ENCODE measurements at regions not wholly inside any gene's neighbourhood (a gene's known extent, or its start where the extent isn't known, plus 50 kb on each side); places are given as distances from the start of the nearest gene placed in this dataset.

DNA sequence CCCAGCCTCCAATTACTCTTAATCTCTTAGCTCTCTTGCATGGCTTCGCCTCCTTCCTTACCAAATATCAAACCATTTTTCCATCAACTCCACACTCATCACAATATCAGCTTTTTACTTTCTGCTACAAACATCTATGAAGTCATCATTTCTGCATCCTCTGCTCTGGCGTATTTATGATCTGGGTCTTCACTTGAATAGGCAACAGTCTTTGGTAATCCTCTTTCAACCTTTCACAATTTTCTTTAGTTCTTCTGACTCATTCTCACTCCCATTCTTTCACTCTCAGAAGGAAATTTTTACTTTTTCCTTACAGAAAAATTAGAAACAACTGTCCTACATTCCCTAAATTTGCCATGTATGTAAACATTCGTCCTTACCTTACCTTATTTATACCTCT lies 522.4 kb downstream of the HDGFL1 start:
- no peaks in the 10 kb centered on the region for H3K36me3 ChIP-seq (ENCODE audit: control insufficient read depth in 1 of 2, insufficient read depth in 2 of 2, low read length in 2 of 2)
- no peaks in the 10 kb centered on the region for H4K20me1 ChIP-seq (ENCODE audit: insufficient read depth)
- H3K27me3 ChIP-seq (ENCODE audit: insufficient read depth, low read length): no peaks in the 10 kb centered on the region
- DNase-seq (ENCODE audit: low read depth, low spot score): no peak
- BruUV-seq (replicated peaks): no TSS peak
- TF ChIP-seq EGR1 (IDR thresholded peaks at IDR 0.05; ENCODE audit: low read depth): no peak
- TF ChIP-seq TCF7L2 (IDR thresholded peaks at IDR 0.05; ENCODE audit: borderline replicate concordance, extremely low read depth, insufficient read depth, insufficient read length): no peak
- TF ChIP-seq SRF (IDR thresholded peaks at IDR 0.05; ENCODE audit: low read depth): no peak
- TF ChIP-seq, protein P1, sequence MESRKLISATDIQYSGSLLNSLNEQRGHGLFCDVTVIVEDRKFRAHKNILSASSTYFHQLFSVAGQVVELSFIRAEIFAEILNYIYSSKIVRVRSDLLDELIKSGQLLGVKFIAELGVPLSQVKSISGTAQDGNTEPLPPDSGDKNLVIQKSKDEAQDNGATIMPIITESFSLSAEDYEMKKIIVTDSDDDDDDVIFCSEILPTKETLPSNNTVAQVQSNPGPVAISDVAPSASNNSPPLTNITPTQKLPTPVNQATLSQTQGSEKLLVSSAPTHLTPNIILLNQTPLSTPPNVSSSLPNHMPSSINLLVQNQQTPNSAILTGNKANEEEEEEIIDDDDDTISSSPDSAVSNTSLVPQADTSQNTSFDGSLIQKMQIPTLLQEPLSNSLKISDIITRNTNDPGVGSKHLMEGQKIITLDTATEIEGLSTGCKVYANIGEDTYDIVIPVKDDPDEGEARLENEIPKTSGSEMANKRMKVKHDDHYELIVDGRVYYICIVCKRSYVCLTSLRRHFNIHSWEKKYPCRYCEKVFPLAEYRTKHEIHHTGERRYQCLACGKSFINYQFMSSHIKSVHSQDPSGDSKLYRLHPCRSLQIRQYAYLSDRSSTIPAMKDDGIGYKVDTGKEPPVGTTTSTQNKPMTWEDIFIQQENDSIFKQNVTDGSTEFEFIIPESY (IDR thresholded peaks at IDR 0.05; ENCODE audit: extremely low read depth, insufficient replicate concordance, low read length): no peak
- no peak for ATAC-seq
- no peaks in the 10 kb centered on the region for H3K9me3 ChIP-seq (ENCODE audit: control insufficient read depth in 1 of 2, insufficient read depth in 1 of 2, low read depth in 1 of 2, low read length in 2 of 2)
- POLR2A ChIA-PET: no interaction called here
- H3K79me2 ChIP-seq (ENCODE audit: insufficient read depth, low read length): no peaks in the 10 kb centered on the region
- H3K4me2 ChIP-seq (ENCODE audit: low read length): no peak overlapping the region
- intact Hi-C loops (cut with micrococcal nuclease): no loop called here
- CTCF ChIA-PET: no interaction called here
- no peaks in the 10 kb centered on the region for H3K4me1 ChIP-seq (ENCODE audit: control insufficient read depth in 1 of 2, insufficient read depth in 2 of 2, low read length in 2 of 2)
- RAD21 ChIA-PET (ENCODE audit: low non-redundant PET in 1 of 2, low total read pairs in 2 of 2, uncharacterized antibody in 2 of 2, unreplicated experiment in 2 of 2): no interaction called here
- H3K9me2 ChIP-seq (ENCODE audit: insufficient read depth): no peaks in the 10 kb centered on the region
- no peak overlapping the region for H3K27ac ChIP-seq (ENCODE audit: low read depth, low read length)
- H3K4me3 ChIP-seq (replicated peaks in 1 of 2; ENCODE audit: low read depth in 1 of 2, low read length in 2 of 2): no peak overlapping the region
- H3K9ac ChIP-seq (ENCODE audit: low read length): no peak overlapping the region
- H2AFZ ChIP-seq (ENCODE audit: low read depth, low read length, poor library complexity, severe bottlenecking): no peak overlapping the region

DNA sequence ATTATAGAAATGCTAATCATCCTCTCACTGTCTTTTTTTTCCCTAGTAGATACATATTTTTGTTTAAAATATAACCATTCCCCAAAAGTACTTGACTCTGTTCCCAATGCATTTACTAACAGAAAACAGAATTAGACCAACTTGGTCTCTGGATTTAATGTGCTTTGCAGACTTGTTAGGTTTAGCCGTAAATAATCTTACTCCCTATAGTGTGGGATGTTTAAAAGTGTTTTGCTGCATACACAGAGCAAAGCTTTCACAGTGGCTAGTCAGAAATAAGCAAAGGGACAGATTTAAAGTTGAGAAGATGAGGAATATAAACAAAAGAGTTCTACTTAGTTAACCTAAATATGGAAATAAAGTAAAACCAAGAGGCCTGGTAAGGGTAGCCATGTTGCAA lies 527.5 kb downstream of the HDGFL1 start:
- Histone ChIP-seq H2AFZ (ENCODE audit: low read depth, low read length, poor library complexity, severe bottlenecking) (no peak overlapping the region), H3K4me1 (ENCODE audit: control insufficient read depth in 1 of 2, insufficient read depth in 2 of 2, low read length in 2 of 2) (no peaks in the 10 kb centered on the region), H4K20me1 (ENCODE audit: insufficient read depth) (no peaks in the 10 kb centered on the region), H3K4me3 (replicated peaks in 1 of 2; ENCODE audit: low read depth in 1 of 2, low read length in 2 of 2) (no peak overlapping the region), H3K9me3 (ENCODE audit: control insufficient read depth in 1 of 2, insufficient read depth in 1 of 2, low read depth in 1 of 2, low read length in 2 of 2) (peaks cover 0 to 5% of the 10 kb centered on the region in 2 experiments; a peak in 1 of 4 replicates), H3K79me2 (ENCODE audit: insufficient read depth, low read length) (no peaks in the 10 kb centered on the region), H3K27me3 (ENCODE audit: insufficient read depth, low read length) (no peaks in the 10 kb centered on the region), H3K36me3 (ENCODE audit: control insufficient read depth in 1 of 2, insufficient read depth in 2 of 2, low read length in 2 of 2) (no peaks in the 10 kb centered on the region), H3K27ac (ENCODE audit: low read depth, low read length) (no peak overlapping the region), H3K4me2 (ENCODE audit: low read length) (no peak overlapping the region), H3K9me2 (ENCODE audit: insufficient read depth) (no peaks in the 10 kb centered on the region), H3K9ac (ENCODE audit: low read length) (no peak overlapping the region)
- ChIA-PET RAD21 (ENCODE audit: low non-redundant PET in 1 of 2, low total read pairs in 2 of 2, uncharacterized antibody in 2 of 2, unreplicated experiment in 2 of 2) (no interaction called here), POLR2A (no interaction called here), CTCF (no interaction called here)
- ATAC-seq (no peak), DNase-seq (ENCODE audit: low read depth, low spot score) (no peak)
- intact Hi-C loops (cut with micrococcal nuclease): no loop called here
- no peak for TF ChIP-seq RAD21 (IDR thresholded peaks at IDR 0.05; ENCODE audit: low read depth)
- BruUV-seq (replicated peaks): no TSS peak
